Activated naive CD8-positive, alpha-beta T cell treated with anti-CD3 and anti-CD28 coated beads for 36 hours (primary cell): ENCODE measurements at regions not wholly inside any gene's neighbourhood (a gene's known extent, or its start where the extent isn't known, plus 50 kb on each side); places are given as distances from the start of the nearest gene placed in this dataset.
A peak's percentile ranks its signal among the peaks of the same experiment; 100 is the strongest.

Experiments
- DNase-seq: peaks from one replicate; pipeline ENCODE4 v3.0.0; 2021
- H3K27ac Mint-ChIP-seq: one replicate; pipeline ENCODE4 v1.8.0; 2022; ENCODE audit warnings: mild to moderate bottlenecking, moderate library complexity, mixed read lengths
- H3K27me3 Mint-ChIP-seq: one replicate; pipeline ENCODE4 v1.8.0; 2022; ENCODE audit warnings: mild to moderate bottlenecking, mixed read lengths
- H3K36me3 Mint-ChIP-seq: one replicate; pipeline ENCODE4 v1.8.0; 2021; ENCODE audit warnings: mild to moderate bottlenecking, mixed read lengths
- H3K4me1 Mint-ChIP-seq: one replicate; pipeline ENCODE4 v1.8.0; 2021; ENCODE audit warnings: mixed read lengths
- H3K4me3 Mint-ChIP-seq: one replicate; pipeline ENCODE4 v1.8.0; 2022; ENCODE audit warnings: mild to moderate bottlenecking, moderate library complexity, mixed read lengths
- H3K9me3 Mint-ChIP-seq: one replicate; pipeline ENCODE4 v1.8.0; 2022; ENCODE audit warnings: mixed read lengths

DNA sequence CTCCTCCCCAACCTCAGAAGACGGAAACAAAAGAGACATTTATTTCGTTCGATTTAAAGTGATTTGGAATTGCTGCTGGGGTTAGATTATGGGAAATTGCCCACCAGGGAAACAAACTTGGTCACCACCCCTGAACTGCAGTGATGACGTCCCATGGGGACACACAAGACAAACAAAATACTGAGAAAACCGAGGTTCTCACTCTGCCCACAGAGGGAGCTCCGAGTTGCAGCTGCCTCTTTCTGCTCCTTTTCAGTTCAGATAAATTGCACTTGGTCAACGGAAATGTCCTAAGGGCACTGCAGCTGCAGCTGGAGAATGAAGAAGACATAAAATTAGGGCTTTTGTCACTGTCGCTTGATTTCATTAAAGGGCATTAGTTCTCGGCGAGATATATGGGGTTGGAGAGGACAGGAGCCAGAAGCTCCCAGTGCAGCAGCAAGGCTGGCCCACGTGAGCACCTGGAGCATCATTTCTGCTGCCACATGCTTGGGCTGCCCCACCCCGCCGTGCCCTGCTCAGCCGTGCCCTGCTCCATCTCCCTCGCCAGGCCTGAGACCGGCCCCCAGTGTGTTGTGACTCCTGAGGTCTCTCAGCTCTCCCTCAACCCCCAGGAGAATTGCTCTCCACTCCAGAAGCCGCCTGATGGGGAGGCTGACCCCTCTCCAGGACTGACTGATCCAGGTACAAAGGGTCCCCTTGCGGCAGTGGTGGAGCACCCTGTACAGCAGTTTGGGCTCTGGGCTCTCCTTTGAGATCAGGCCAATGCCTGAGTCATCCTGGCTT is 231.7 kb upstream of the AJAP1 start:
- H3K4me3 Mint-ChIP-seq, result no peak overlapping the region
- no peak for DNase-seq
- H3K27ac Mint-ChIP-seq, result no peak overlapping the region
- H3K4me1 Mint-ChIP-seq, result no peaks in the 10 kb centered on the region
- H3K9me3 Mint-ChIP-seq, result peaks cover 6% of the 10 kb centered on the region
- H3K27me3 Mint-ChIP-seq, result peaks cover 29% of the 10 kb centered on the region
- H3K36me3 Mint-ChIP-seq, result peaks cover 2% of the 10 kb centered on the region

DNA sequence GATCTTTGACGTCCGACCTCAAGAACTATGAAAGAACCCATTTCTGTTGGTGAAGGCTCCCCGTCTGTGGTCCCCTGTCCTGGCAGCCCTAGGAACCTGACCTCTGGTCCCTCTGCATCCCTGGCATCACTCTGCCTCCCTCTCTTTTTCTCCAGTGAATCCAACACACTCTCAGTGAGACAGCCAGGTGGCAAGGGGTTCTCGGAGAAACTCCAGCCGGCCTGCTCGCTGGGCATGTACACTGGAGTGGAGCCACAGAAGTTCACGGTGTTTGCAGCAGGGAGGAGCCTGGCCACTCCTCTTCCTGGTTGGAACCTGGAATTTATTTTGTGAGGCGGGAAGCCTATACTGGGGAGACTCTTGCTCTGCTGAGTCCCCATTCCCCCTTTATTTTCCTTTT is 230.2 kb upstream of the AJAP1 start:
- Mint-ChIP-seq H3K4me3 (no peak overlapping the region), H3K9me3 (peaks cover 6% of the 10 kb centered on the region), H3K27me3 (peaks cover 21% of the 10 kb centered on the region), H3K27ac (no peak overlapping the region), H3K36me3 (peaks cover 2% of the 10 kb centered on the region), H3K4me1 (no peaks in the 10 kb centered on the region)
- DNase-seq, result no peak

DNA sequence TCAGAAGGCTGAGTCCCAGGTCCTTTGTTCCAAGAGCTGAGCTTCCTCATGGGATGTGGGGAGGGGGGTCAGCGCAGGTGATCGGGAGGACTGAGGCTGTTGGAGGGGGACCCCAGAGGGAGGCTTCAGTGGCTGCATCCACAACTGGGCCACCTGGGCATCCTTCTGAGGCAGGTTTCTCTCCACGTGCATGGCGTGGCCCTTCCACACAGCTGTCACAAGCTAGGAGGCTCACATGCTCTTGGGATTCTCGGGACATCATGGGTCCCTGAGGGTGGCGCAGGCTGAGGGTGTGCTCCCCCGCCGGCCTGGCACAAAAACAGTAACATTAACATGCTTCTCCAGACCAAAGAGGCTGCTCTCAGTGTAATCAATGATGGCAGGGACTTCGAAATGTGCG is 229.6 kb upstream of the AJAP1 start:
- Mint-ChIP-seq H3K4me3 (no peak overlapping the region), H3K9me3 (peaks cover 3% of the 10 kb centered on the region), H3K36me3 (no peaks in the 10 kb centered on the region), H3K27me3 (peaks cover 18% of the 10 kb centered on the region), H3K27ac (no peak overlapping the region), H3K4me1 (no peaks in the 10 kb centered on the region)
- no peak for DNase-seq

DNA sequence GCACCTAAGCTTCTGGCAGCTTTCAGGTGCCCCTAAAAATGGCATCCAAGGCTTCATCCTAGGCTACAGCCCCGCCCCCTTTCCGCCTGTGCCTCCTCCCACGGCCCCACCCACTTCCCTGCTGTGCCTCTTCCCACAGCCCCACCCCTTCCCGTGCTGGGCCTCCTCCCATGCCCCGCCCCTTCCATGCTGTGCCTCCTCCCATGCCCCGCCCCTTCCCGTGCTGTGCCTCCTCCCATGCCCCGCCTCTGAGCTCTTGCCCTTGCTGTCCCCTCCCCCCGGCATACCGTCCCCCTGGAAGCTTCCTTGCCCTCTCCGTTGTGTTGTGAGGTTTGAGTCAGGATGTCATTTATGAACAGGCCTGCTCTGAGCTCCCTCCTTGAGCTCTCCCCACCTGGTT is 228.5 kb upstream of the AJAP1 start:
- peaks cover 12% of the 10 kb centered on the region for H3K27me3 Mint-ChIP-seq

DNA sequence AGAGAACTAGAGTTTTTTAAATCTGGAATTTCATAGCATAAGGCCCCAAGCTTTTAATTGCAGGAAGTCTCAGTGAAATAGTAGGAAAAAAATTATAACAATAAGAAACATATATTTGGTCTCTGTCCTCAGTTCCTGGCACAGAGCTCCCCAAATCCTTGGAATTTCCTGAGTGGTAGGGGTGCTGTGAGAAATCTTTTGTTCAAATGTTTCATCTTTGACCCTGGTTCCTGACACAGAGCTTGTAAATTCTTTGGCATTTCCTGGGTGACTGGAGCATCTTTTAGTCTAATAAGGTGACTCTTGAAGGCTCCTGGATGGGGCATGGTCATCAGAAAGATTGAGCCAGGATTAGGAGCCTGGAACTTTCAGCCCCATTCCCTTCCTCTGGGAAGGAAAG is 225.7 kb upstream of the AJAP1 start:
- no peaks in the 10 kb centered on the region for H3K36me3 Mint-ChIP-seq
- H3K27ac Mint-ChIP-seq, result no peak overlapping the region
- DNase-seq, result no peak
- H3K4me1 Mint-ChIP-seq, result no peaks in the 10 kb centered on the region
- no peaks in the 10 kb centered on the region for H3K9me3 Mint-ChIP-seq
- H3K4me3 Mint-ChIP-seq, result no peak overlapping the region
- H3K27me3 Mint-ChIP-seq, result no peaks in the 10 kb centered on the region

More for the DNA sequence above, 228.5 kb upstream of the AJAP1 start:
- Mint-ChIP-seq H3K4me3 (no peak overlapping the region), H3K27ac (no peak overlapping the region), H3K4me1 (no peaks in the 10 kb centered on the region), H3K36me3 (no peaks in the 10 kb centered on the region), H3K9me3 (no peaks in the 10 kb centered on the region)
- peak; percentile 8 for DNase-seq

DNA sequence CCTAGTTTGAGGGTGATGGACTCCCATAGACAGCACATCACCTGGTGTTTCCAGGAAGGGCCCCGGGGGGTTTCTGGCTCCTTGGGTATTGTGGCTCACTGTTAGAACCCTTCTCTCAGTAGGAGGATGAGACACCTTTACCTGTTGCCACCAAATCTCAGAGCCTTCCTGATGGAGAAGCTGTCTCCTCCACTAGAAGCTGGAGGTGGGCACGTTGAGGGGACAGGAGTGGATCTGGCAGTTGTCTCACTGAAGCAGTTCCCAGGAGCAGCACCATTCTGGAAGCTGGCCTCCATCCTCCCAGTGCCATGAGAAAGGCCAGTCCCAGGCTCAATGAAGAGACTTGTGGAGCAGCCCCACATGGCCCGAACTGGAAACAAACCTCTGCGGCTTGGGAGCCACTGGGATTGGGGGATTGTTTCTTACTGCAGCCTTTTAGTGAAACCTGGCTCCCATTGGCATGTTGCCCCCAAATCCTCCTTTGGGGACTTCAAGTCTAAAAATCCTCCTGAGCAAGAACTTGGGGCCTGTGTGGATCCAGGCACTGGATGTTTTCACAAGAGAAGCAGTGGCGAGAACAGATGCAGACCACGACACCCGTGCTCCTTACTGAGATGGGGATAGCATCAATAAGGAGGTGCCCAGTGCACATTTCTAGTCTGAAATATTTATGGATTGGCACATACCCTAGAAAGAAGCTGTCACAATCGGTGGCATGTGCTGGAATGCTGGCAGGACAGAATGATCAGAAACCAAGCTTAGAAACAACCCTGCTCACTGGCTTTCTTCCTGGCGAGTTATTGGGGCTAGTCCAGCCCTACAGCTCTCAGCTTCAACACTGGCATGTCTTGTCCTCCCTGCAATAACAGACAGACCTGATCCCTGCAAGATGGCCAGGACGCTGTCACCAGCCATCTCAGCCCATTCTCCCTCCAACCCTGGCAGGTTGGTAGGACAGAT is 223.7 kb upstream of the AJAP1 start:
- H3K36me3 Mint-ChIP-seq, result no peaks in the 10 kb centered on the region
- no peak overlapping the region for H3K27ac Mint-ChIP-seq
- no peak for DNase-seq
- no peaks in the 10 kb centered on the region for H3K4me1 Mint-ChIP-seq
- no peaks in the 10 kb centered on the region for H3K9me3 Mint-ChIP-seq
- peaks cover 9% of the 10 kb centered on the region for H3K27me3 Mint-ChIP-seq
- H3K4me3 Mint-ChIP-seq, result no peak overlapping the region

DNA sequence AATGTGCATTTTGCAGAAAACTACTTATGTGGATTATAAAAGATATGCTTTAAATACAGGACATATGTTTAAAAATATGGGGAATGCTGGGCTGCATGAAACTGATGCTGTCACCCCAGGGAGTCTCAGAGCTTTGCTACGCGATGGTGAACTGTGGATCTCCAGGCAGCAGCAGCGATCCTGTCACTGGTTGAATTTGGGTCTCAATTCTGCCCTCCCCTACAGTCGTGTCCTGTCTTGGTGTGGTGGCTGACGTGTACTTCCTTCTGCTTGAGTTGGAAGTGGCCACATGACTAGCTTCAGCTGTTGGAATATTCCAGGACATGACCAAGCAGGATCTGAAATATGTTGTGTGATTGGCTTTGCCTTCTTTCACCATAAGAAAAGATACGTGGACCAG is 222.9 kb upstream of the AJAP1 start:
- H3K36me3 Mint-ChIP-seq, result no peaks in the 10 kb centered on the region
- H3K4me3 Mint-ChIP-seq, result no peak overlapping the region
- H3K27ac Mint-ChIP-seq, result no peak overlapping the region
- peaks cover 9% of the 10 kb centered on the region for H3K27me3 Mint-ChIP-seq
- no peaks in the 10 kb centered on the region for H3K9me3 Mint-ChIP-seq
- DNase-seq, result no peak
- H3K4me1 Mint-ChIP-seq, result no peaks in the 10 kb centered on the region

DNA sequence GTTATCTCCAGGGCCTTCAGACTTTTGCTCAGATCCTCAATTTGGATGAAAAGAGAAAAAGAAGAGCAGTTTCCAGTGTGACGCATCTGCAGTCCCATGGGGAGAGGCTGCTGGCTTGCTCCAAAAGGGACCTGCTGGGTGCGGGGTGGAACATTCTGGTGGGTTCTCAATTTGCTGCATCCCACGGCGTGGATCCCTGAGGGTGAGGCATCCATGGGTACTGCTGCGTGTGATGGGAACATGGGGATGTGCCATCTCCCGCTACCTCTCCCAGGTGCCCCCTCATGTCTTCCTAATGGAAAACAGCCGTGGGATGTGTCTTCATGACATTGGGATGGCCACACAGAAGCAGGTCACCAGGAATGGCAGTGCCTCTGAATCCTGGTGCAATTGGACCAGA is 221.3 kb upstream of the AJAP1 start:
- no peak overlapping the region for H3K27ac Mint-ChIP-seq
- no peaks in the 10 kb centered on the region for H3K36me3 Mint-ChIP-seq
- H3K4me3 Mint-ChIP-seq, result no peak overlapping the region
- DNase-seq, result no peak
- no peaks in the 10 kb centered on the region for H3K4me1 Mint-ChIP-seq
- no peaks in the 10 kb centered on the region for H3K9me3 Mint-ChIP-seq
- peaks cover 9% of the 10 kb centered on the region for H3K27me3 Mint-ChIP-seq

DNA sequence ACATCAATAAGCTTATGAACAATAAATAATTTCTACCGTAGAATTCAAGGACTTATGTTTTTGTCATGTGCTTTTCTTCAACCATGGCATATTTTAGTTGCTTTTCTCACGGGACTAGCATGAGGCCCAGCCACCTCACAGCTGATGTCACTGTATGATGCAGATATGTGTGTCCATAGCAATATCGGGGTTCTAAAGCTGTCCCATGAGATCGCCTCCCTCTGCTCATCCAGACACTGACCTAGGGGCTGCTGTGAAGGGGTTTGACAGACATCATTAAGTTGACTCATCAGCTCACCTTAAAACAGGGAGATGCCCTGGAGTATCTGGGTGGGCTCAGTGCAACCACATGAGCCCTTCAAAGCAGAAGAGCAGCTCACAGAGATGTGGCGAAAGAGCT is 210.3 kb upstream of the AJAP1 start:
- Mint-ChIP-seq H3K4me3 (no peak overlapping the region), H3K36me3 (no peaks in the 10 kb centered on the region), H3K27ac (no peak overlapping the region), H3K27me3 (peaks cover 36% of the 10 kb centered on the region), H3K9me3 (no peaks in the 10 kb centered on the region), H3K4me1 (peaks cover 1% of the 10 kb centered on the region)
- no peak for DNase-seq

DNA sequence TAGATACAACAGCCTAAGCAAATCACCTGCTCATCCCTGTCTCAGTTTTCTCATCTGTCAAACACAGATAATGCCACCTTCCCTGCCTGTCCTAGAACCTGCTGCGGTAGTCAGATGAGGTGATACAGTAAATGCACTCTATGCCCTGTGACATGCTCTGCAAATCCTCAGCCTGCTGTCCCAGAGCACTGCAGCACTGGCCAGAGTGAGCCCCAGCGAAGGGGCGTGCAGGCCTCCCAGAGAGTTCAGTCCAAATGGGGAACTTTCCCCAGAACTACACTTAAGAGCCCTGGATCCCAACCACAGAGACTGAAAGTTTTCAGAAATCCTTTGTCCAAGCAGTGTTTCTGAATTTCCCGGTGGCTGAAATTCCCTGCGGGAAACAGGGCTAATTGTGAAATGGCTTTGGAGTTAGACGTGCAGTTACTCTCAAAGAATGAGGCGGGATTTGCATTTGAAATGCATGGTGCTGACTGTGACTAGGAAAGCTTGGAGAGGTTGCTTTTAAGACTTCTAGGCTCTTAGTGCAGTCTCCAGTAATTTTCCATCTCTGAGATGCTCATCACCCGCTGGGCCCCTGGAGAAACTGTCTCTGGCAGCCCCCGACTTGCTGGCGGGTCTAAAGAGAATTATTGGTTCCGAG is 206.5 kb upstream of the AJAP1 start:
- H3K9me3 Mint-ChIP-seq, result no peaks in the 10 kb centered on the region
- H3K4me3 Mint-ChIP-seq, result no peak overlapping the region
- H3K27ac Mint-ChIP-seq, result no peak overlapping the region
- H3K4me1 Mint-ChIP-seq, result peaks cover 1% of the 10 kb centered on the region
- H3K36me3 Mint-ChIP-seq, result no peaks in the 10 kb centered on the region
- H3K27me3 Mint-ChIP-seq, result peaks cover 36% of the 10 kb centered on the region
- no peak for DNase-seq

DNA sequence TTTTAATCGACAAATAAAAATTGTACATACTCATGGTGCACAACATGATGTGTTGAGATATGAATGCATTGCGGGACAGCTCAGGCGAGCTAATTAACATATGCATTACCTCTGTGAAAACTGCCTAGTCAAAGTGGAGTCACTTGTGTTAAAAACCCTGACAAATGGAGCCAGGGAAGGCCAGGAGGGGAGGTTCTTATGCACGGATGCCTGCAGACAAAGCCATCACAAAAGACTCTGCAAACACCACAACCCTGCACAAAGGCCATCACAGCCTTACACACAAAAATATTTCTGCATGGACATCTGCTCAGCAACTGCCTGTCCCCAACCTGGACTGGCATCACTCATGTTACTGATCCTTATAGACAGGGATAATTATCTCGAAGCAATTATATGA is 204.4 kb upstream of the AJAP1 start:
- Mint-ChIP-seq H3K4me3 (no peak overlapping the region), H3K27ac (no peak overlapping the region), H3K4me1 (peaks cover 1% of the 10 kb centered on the region), H3K9me3 (no peaks in the 10 kb centered on the region), H3K36me3 (no peaks in the 10 kb centered on the region), H3K27me3 (peaks cover 42% of the 10 kb centered on the region)
- no peak for DNase-seq

DNA sequence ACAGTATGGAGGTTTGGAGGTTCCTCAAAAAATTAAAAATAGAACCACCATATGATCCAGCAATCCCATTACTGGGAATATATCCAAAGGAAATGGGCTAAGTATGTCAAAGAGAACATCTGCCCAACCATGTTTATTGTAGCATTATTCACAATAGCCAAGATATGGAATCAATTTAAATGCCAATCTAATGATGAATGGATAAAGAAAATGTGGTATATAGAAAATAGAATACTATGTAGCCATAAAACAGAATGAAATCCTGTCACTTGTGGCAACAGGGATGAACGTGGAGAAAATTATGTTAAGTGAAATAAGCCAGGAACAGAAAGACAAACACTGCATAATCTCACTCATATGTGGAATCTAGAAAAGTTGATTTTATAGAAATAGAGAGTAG is 201.7 kb upstream of the AJAP1 start:
- no peak overlapping the region for H3K27ac Mint-ChIP-seq
- no peaks in the 10 kb centered on the region for H3K36me3 Mint-ChIP-seq
- DNase-seq, result no peak
- peaks cover 5% of the 10 kb centered on the region for H3K9me3 Mint-ChIP-seq
- no peak overlapping the region for H3K4me3 Mint-ChIP-seq
- peaks cover 20% of the 10 kb centered on the region for H3K27me3 Mint-ChIP-seq
- no peaks in the 10 kb centered on the region for H3K4me1 Mint-ChIP-seq

DNA sequence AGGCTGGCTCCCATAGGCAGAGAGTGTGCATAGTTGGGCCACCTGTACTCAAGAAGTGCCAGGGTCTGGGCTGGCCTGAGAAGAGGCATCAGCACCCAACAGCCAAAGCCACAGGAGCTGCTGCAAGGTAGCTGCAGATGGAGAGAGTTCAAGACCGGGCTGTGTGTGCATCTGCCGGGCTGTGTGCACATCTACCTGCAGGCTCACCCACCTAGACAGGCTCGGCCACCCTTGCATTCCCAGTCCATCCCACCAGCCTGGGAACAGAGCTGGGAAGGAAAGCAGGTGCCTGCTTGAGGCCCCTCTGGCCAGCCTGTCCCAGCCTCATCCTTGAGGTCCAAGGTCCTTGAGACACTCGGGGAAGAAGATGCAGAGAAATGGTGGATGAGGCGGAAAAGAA is 194.4 kb upstream of the AJAP1 start:
- no peak overlapping the region for H3K4me3 Mint-ChIP-seq
- H3K27me3 Mint-ChIP-seq, result no peaks in the 10 kb centered on the region
- H3K9me3 Mint-ChIP-seq, result peaks cover 5% of the 10 kb centered on the region
- H3K27ac Mint-ChIP-seq, result no peak overlapping the region
- H3K4me1 Mint-ChIP-seq, result no peaks in the 10 kb centered on the region
- DNase-seq, result no peak
- no peaks in the 10 kb centered on the region for H3K36me3 Mint-ChIP-seq

DNA sequence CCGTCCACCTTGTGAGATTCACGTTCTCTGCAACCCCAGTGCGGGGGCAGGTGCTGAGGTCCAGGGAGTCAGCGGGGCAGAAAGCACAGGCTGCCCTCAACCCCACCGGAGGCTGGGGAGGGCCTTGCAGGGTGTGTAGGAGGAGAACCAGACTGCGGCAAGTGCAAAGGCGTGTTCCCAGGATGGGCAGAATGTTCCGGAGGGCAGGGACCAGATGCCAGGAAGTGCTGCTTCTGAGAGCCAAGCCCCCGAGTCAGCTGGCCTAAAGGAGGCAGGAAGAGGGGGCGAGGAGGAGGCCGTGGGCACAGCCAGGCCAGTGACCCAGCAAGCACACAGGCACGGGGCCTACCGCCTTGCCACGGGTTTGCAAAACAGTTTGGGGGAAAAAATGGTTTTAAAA is 193.8 kb upstream of the AJAP1 start:
- no peaks in the 10 kb centered on the region for H3K4me1 Mint-ChIP-seq
- H3K27ac Mint-ChIP-seq, result no peak overlapping the region
- H3K4me3 Mint-ChIP-seq, result no peak overlapping the region
- H3K9me3 Mint-ChIP-seq, result peaks cover 5% of the 10 kb centered on the region
- H3K27me3 Mint-ChIP-seq, result no peaks in the 10 kb centered on the region
- H3K36me3 Mint-ChIP-seq, result no peaks in the 10 kb centered on the region
- no peak for DNase-seq

DNA sequence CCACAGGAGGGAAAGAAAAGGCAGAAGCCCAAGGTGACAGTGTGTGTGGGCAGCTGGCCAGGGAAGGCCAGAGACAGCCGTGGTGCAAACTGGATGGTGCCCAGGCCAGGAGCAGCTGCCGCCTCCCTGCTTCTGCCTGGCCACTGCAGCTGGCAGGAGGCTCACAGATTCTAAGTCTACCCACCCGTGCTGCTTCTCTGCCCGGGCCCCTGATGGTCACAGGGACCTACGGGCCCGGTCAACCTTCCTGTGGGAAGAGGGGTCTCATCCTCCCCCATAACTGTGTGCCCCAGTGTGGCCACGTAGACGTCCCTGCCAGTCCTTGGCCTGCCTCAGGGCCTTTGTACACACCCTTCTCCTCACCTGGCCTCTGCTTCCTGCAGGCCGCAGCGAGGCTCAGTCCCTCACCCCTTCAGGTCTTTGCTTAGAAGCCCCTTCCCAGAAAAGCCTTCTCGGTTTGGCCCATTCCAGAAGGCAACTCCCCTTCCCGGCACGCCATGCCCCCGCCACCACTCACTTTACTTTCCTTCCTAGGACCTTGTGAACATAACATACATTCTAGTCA is 192.6 kb upstream of the AJAP1 start:
- Mint-ChIP-seq H3K4me1 (no peaks in the 10 kb centered on the region), H3K27me3 (no peaks in the 10 kb centered on the region), H3K36me3 (no peaks in the 10 kb centered on the region), H3K9me3 (no peaks in the 10 kb centered on the region), H3K27ac (no peak overlapping the region), H3K4me3 (no peak overlapping the region)
- no peak for DNase-seq
